ENCODE measurements at regions not wholly inside any gene's neighbourhood (a gene's known extent, or its start where the extent isn't known, plus 50 kb on each side); places are given as distances from the start of the nearest gene placed in this dataset.

DNA sequence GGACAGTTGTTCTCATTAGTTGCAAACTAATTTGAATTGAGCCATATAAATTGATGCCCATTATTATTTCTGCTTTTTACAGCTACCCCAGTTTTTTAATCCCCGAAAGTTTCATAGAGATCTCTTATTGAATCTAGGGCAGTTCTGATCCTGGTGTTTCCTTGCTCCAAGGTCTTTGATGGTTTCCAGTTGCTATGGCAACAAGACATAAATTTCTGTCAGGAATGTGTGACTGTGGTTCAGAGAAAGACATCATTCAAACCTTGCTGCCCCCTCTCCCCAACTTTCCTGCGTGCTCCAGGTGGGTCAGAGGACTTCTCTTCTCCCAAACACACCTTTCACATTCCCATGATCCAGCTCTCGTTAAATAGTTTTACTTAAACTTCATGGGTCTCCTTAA lies 63.4 kb downstream of the TAF11L14 start:
- H3K27ac ChIP-seq: no peak overlapping the region
- TF ChIP-seq, protein P1, sequence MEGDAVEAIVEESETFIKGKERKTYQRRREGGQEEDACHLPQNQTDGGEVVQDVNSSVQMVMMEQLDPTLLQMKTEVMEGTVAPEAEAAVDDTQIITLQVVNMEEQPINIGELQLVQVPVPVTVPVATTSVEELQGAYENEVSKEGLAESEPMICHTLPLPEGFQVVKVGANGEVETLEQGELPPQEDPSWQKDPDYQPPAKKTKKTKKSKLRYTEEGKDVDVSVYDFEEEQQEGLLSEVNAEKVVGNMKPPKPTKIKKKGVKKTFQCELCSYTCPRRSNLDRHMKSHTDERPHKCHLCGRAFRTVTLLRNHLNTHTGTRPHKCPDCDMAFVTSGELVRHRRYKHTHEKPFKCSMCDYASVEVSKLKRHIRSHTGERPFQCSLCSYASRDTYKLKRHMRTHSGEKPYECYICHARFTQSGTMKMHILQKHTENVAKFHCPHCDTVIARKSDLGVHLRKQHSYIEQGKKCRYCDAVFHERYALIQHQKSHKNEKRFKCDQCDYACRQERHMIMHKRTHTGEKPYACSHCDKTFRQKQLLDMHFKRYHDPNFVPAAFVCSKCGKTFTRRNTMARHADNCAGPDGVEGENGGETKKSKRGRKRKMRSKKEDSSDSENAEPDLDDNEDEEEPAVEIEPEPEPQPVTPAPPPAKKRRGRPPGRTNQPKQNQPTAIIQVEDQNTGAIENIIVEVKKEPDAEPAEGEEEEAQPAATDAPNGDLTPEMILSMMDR (IDR thresholded peaks at IDR 0.05): no peak
- H3K27me3 ChIP-seq (replicated peaks; ENCODE audit: insufficient read depth): no peaks in the 10 kb centered on the region
- DNase-seq (ENCODE audit: low spot score): no peak
- no peak overlapping the region for H3K4me3 ChIP-seq
- H3K4me1 ChIP-seq (ENCODE audit: control insufficient read depth in 1 of 2, low read depth in 2 of 2): no peaks in the 10 kb centered on the region
- no peaks in the 10 kb centered on the region for H3K36me3 ChIP-seq
- no peak for ATAC-seq (ENCODE audit: insufficient number of reproducible peaks, low FRiP score, low read depth)
- no peaks in the 10 kb centered on the region for H3K9me3 ChIP-seq

DNA sequence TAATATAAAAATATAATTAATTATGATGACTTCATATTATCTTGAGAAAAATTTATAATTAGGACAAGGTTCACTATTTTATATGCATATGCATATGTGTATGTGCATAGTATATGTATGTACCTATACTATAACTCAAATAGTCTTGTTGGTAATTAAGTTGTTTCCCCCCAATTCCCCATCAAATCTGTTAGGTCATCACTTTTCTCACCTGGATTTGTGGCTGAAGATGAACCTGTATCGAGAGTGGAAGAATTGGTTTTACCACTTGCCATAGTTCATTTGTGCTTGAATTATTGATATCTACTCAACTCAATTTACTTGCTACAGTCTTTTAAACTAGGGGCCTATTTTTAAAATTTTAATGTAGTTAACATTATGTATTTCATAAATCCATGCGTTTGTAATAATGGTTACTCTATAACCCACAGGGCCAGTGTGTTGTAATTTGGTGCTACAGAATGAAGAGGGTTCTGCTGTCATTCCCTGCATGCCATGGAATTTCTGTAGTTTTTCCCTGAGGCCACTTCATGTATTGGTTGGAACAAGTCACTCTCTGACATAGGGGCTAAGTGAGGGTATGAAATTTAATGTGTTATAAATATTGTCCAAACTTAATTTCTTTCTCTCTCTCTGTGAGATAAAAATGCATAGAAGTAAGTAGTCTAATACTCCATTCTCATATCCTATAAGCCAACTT lies 74.9 kb downstream of the TAF11L14 start:
- Histone ChIP-seq H3K4me3 (no peak overlapping the region), H3K27me3 (replicated peaks; ENCODE audit: insufficient read depth) (no peaks in the 10 kb centered on the region), H3K36me3 (no peaks in the 10 kb centered on the region), H3K27ac (no peak overlapping the region), H3K4me1 (ENCODE audit: control insufficient read depth in 1 of 2, low read depth in 2 of 2) (no peaks in the 10 kb centered on the region), H3K9me3 (no peaks in the 10 kb centered on the region)
- ATAC-seq (ENCODE audit: insufficient number of reproducible peaks, low FRiP score, low read depth) (no peak), DNase-seq (ENCODE audit: low spot score) (no peak)
- TF ChIP-seq, protein P1 (IDR thresholded peaks at IDR 0.05): no peak

DNA sequence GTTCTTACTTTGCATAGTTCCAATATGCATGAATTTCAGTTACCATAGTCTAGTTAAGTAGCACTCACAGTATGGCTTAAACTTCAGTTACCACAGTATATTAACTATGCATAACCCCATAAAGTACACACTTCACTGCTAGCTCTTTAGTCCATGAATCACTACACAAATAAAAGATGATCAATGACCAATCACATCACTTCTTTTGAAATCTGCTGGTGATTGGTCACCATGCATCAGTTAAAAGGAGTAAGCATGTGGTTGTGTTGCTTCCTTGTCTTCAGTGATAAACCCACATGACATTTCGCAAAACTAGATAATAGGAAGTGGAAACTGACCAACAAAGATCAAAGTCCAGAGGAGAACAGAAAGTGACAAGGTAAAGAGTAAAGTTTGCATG lies 79.0 kb downstream of the TAF11L14 start:
- no peak for DNase-seq (ENCODE audit: low spot score)
- no peak overlapping the region for H3K27ac ChIP-seq
- ATAC-seq (ENCODE audit: insufficient number of reproducible peaks, low FRiP score, low read depth): no peak

DNA sequence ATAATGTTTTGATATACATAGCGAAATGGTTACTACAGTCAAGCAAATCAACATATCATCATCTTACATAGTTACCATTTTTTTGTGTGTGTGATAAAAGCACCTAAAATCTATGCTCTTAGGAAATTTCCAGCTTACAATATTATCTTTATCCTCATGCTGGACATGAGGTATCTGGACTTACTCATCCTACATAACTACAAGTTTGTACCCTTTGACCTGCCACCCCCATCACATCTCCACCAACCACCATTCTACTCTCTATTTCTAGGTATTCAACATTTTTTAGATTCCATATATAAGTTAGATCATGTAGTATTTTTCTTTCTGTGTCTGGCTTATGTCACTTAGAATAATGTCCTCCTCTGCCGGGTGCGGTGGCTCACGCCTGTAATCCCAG lies 79.9 kb downstream of the TAF11L14 start:
- no peaks in the 10 kb centered on the region for H3K9me3 ChIP-seq
- no peaks in the 10 kb centered on the region for H3K36me3 ChIP-seq
- no peak for ATAC-seq (ENCODE audit: insufficient number of reproducible peaks, low FRiP score, low read depth)
- DNase-seq (ENCODE audit: low spot score): no peak
- no peak overlapping the region for H3K27ac ChIP-seq
- no peaks in the 10 kb centered on the region for H3K27me3 ChIP-seq (replicated peaks; ENCODE audit: insufficient read depth)
- no peaks in the 10 kb centered on the region for H3K4me1 ChIP-seq (ENCODE audit: control insufficient read depth in 1 of 2, low read depth in 2 of 2)
- TF ChIP-seq, protein P1 (IDR thresholded peaks at IDR 0.05): no peak
- H3K4me3 ChIP-seq: no peak overlapping the region

More for the DNA sequence above, 79.0 kb downstream of the TAF11L14 start:
- no peak overlapping the region for H3K4me3 ChIP-seq
- H3K4me1 ChIP-seq (ENCODE audit: control insufficient read depth in 1 of 2, low read depth in 2 of 2): no peaks in the 10 kb centered on the region
- no peaks in the 10 kb centered on the region for H3K36me3 ChIP-seq
- H3K27me3 ChIP-seq (replicated peaks; ENCODE audit: insufficient read depth): no peaks in the 10 kb centered on the region
- no peaks in the 10 kb centered on the region for H3K9me3 ChIP-seq
- TF ChIP-seq, protein P1 (IDR thresholded peaks at IDR 0.05): no peak

DNA sequence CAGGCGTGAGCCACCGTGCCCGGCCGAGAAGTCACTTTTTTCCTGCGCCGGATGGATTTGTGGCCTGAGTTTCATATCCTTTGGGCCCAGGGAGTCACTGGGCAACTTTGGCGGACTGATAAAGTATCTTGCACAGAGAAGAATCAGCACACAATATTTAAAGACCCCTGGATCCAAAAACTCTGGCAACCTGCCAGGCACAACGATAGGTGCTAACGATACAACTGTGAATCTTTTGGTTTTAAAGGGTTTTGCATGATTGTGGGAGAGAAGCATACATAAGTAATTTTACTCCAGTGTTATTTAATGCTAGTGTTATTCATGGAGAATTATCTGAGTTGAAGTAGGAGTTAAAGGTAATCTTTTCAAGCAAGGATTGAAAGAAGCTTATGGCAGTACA lies 85.3 kb downstream of the TAF11L14 start:
- Histone ChIP-seq H3K4me3 (no peak overlapping the region), H3K4me1 (ENCODE audit: control insufficient read depth in 1 of 2, low read depth in 2 of 2) (no peaks in the 10 kb centered on the region), H3K9me3 (no peaks in the 10 kb centered on the region), H3K27me3 (replicated peaks; ENCODE audit: insufficient read depth) (no peaks in the 10 kb centered on the region), H3K36me3 (no peaks in the 10 kb centered on the region), H3K27ac (no peak overlapping the region)
- no peak for DNase-seq (ENCODE audit: low spot score)
- no peak for ATAC-seq (ENCODE audit: insufficient number of reproducible peaks, low FRiP score, low read depth)
- TF ChIP-seq, protein P1 (IDR thresholded peaks at IDR 0.05): no peak
